ENCODE measurements at regions not wholly inside any gene's neighbourhood (a gene's known extent, or its start where the extent isn't known, plus 50 kb on each side); places are given as distances from the start of the nearest gene placed in this dataset.

GRCh38 chr4:156596026-156596425 is 375.6 kb downstream of the PDGFC start:
- intact Hi-C loops (cut with DNase I): no loop called here
- H3K9me3 ChIP-seq: no peaks in the 10 kb centered on the region
- DNase-seq: no peak
- FAIRE-seq: no peak
- no peak for TF ChIP-seq CTCF (IDR thresholded peaks at IDR 0.05)
- H3K27ac ChIP-seq: no peak overlapping the region
- 78 to 83% methylated on average over 2 of the region's 2 CpGs for WGBS, 2 donors
- H3K36me3 ChIP-seq: no peaks in the 10 kb centered on the region
- no peak for ATAC-seq
- H3K4me1 ChIP-seq: peaks cover 0 to 3% (median 0%) of the 10 kb centered on the region in 3 donors
- no peak overlapping the region for H3K4me3 ChIP-seq
- H3K27me3 ChIP-seq: no peaks in the 10 kb centered on the region

DNA sequence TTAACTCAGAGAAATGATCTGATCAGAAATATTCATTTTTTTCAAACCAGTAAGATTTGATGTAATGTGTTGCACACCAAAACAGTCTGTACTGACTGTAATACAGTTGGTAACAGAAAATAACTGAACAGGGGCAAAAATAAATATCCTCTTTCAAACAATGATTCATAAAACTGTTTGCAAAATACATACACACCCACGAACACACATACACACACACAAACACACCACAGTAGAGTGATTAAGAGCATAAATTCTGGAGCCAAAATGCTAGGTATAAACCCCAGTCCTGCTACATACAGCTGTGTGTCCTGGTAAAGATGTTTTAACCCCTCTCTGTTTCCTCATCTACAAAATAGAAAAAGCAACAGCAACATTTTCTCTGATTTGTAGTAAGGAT is 376.6 kb downstream of the PDGFC start:
- H3K4me3 ChIP-seq: no peak overlapping the region
- no peaks in the 10 kb centered on the region for H3K27me3 ChIP-seq
- ATAC-seq: no peak
- DNase-seq: no peak
- no peaks in the 10 kb centered on the region for H3K9me3 ChIP-seq
- FAIRE-seq: no peak
- H3K36me3 ChIP-seq: no peaks in the 10 kb centered on the region
- H3K4me1 ChIP-seq: peaks cover 0 to 3% (median 0%) of the 10 kb centered on the region in 3 donors
- no peak overlapping the region for H3K27ac ChIP-seq
- TF ChIP-seq CTCF (IDR thresholded peaks at IDR 0.05): no peak
- WGBS, 2 donors: 20 to 29% methylated on average over 1 of the region's 1 CpG
- intact Hi-C loops (cut with DNase I): no loop called here

- H3K4me3 ChIP-seq: no peak overlapping the region
- FAIRE-seq (no peak), DNase-seq (peak in 4 of 6 donors; percentile 10 to 56 (median 30)), ATAC-seq (peak in 2 of 4 donors; percentile 49 to 57)
- no peaks in the 10 kb centered on the region for H3K27me3 ChIP-seq
- TF ChIP-seq CTCF (IDR thresholded peaks at IDR 0.05): no peak
- no peak overlapping the region for H3K27ac ChIP-seq
- peaks cover 0 to 3% (median 0%) of the 10 kb centered on the region in 3 donors for H3K4me1 ChIP-seq
- WGBS, 2 donors: 32 to 38% methylated on average over 3 of the region's 3 CpGs
- H3K9me3 ChIP-seq: no peaks in the 10 kb centered on the region
- intact Hi-C loops (cut with DNase I): no loop called here
- no peaks in the 10 kb centered on the region for H3K36me3 ChIP-seq
Measured at GRCh38 chr4:156594624-156595023, 377.0 kb downstream of the PDGFC start.

DNA sequence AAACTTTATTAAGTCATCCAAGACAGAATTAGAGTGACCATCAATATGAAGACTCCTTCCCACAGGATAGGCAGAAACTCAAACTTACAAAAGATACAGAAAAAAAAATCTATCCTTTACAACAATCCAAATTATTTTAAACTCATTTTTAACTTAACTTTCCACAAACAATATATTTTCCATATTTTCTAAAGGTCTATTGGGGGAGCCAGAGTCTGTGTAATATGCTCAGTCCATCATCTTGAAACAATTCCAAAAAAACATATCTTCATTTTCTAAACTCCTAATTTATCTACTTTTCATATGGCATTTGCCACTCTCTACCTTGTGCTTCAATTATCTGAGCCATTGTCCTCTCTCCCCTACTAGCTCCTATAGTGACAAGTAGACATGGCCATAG is 378.1 kb downstream of the PDGFC start:
- intact Hi-C loops (cut with DNase I): no loop called here
- H3K27ac ChIP-seq: no peak overlapping the region
- no peak for TF ChIP-seq CTCF (IDR thresholded peaks at IDR 0.05)
- H3K9me3 ChIP-seq: no peaks in the 10 kb centered on the region
- DNase-seq (no peak), ATAC-seq (no peak), FAIRE-seq (no peak)
- H3K4me3 ChIP-seq: no peak overlapping the region
- no peaks in the 10 kb centered on the region for H3K27me3 ChIP-seq
- H3K36me3 ChIP-seq: no peaks in the 10 kb centered on the region
- H3K4me1 ChIP-seq: peaks cover 0 to 3% (median 0%) of the 10 kb centered on the region in 3 donors

DNA sequence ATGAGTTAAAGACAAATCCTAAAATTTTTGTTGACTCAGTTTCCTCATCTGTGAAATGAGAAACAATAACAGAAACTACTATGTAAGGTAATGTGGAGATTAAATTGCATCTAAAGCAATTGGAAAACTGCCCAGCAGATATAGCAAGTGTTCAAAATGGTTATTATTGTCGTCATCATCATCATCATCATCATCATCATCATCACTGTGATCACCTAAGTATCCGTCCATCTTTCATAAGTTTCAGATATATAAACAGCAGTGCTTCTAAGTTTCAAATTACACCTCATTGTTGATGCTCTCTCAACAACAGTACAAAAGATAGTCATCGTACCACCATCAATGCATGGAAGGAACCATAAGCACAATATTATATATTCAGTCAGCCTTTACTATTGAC is 379.9 kb downstream of the PDGFC start:
- FAIRE-seq (no peak), DNase-seq (no peak), ATAC-seq (no peak)
- Histone ChIP-seq H3K4me3 (no peak overlapping the region), H3K27me3 (no peaks in the 10 kb centered on the region), H3K9me3 (no peaks in the 10 kb centered on the region), H3K27ac (no peak overlapping the region), H3K4me1 (peaks cover 0 to 3% (median 0%) of the 10 kb centered on the region in 3 donors), H3K36me3 (no peaks in the 10 kb centered on the region)
- intact Hi-C loops (cut with DNase I): no loop called here
- TF ChIP-seq CTCF (IDR thresholded peaks at IDR 0.05): no peak
- 59 to 81% methylated on average over 3 of the region's 3 CpGs for WGBS, 2 donors
